ENCODE measurements at regions not wholly inside any gene's neighbourhood (a gene's known extent, or its start where the extent isn't known, plus 50 kb on each side); places are given as distances from the start of the nearest gene placed in this dataset.

- H3K27me3 ChIP-seq: peaks cover 12% of the 10 kb centered on the region
- ATAC-seq: no peak
- TF ChIP-seq EP300 (IDR thresholded peaks at IDR 0.05) (no peak), POLR2AphosphoS5 (IDR thresholded peaks at IDR 0.05) (no peak), POLR2A (IDR thresholded peaks at IDR 0.05) (no peak)
- TF ChIP-seq, protein P1, sequence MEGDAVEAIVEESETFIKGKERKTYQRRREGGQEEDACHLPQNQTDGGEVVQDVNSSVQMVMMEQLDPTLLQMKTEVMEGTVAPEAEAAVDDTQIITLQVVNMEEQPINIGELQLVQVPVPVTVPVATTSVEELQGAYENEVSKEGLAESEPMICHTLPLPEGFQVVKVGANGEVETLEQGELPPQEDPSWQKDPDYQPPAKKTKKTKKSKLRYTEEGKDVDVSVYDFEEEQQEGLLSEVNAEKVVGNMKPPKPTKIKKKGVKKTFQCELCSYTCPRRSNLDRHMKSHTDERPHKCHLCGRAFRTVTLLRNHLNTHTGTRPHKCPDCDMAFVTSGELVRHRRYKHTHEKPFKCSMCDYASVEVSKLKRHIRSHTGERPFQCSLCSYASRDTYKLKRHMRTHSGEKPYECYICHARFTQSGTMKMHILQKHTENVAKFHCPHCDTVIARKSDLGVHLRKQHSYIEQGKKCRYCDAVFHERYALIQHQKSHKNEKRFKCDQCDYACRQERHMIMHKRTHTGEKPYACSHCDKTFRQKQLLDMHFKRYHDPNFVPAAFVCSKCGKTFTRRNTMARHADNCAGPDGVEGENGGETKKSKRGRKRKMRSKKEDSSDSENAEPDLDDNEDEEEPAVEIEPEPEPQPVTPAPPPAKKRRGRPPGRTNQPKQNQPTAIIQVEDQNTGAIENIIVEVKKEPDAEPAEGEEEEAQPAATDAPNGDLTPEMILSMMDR (IDR thresholded peaks at IDR 0.05): no peak
- H3K36me3 ChIP-seq: no peaks in the 10 kb centered on the region
- peaks cover 0 to 14% (median 0%) of the 10 kb centered on the region in 3 donors for H3K9me3 ChIP-seq
- H3K27ac ChIP-seq: no peak overlapping the region
- 62 to 80% methylated on average over 5 to 6 of the region's 7 CpGs for WGBS, 2 donors (ENCODE audit: low coverage in 1 of 2)
- H3K4me3 ChIP-seq: no peak overlapping the region
- H3K4me1 ChIP-seq: no peaks in the 10 kb centered on the region
Observed at GRCh38 chr14:97723819-97724218, 926.6 kb downstream of the VRK1 start.

DNA sequence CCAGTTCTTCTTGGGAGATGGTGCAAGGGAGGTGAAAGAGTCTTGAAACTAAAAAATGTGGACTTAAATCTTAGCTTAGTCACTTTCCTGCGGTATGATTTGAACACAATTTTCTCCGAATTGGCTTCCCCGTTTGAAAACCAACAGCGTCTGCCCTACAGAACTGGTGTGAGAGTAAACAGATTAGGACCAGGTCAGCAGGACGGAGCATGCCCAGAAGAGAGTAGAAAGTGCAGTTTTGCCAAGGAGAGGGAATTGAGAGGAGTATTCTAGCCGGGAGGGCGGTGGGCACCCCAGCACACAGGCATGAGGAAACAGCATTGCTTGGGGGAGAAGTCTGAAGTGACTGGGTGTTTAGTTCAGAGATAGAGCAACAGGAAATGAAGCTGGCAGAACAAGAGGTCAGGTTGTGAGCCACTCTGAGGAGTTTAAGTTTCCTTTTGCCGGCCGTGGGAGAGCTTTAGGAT is 927.1 kb downstream of the VRK1 start:
- TF ChIP-seq, protein P1 (IDR thresholded peaks at IDR 0.05): no peak
- TF ChIP-seq POLR2AphosphoS5 (IDR thresholded peaks at IDR 0.05) (no peak), POLR2A (IDR thresholded peaks at IDR 0.05) (no peak), EP300 (IDR thresholded peaks at IDR 0.05) (no peak)
- no peak overlapping the region for H3K27ac ChIP-seq
- H3K4me1 ChIP-seq: no peaks in the 10 kb centered on the region
- H3K4me3 ChIP-seq: no peak overlapping the region
- no peak for ATAC-seq
- no peaks in the 10 kb centered on the region for H3K36me3 ChIP-seq
- H3K27me3 ChIP-seq: peaks cover 12% of the 10 kb centered on the region
- peaks cover 0 to 14% (median 0%) of the 10 kb centered on the region in 3 donors for H3K9me3 ChIP-seq
- WGBS, 2 donors (ENCODE audit: low coverage in 1 of 2): 26 to 45% methylated on average over 5 to 9 of the region's 9 CpGs

DNA sequence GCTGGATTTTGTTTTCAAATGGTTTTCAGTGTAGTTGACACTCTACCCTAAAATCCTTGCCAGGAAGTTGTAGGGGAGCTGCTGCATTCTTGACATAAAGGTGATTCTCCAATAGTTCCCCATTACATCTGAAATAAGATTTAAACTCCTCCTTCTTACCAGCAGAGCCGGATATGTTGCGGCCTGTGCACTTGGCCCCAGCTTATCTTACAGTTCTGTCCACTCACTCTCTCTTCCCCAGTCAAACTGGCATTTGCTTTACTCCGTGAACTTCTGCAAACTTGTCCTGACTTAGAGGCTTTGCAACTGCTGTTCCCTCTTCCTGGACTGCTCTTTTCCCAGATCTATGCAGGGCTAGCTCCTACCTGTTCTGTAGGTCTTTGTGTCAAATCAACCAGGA is 929.5 kb downstream of the VRK1 start:
- no peaks in the 10 kb centered on the region for H3K36me3 ChIP-seq
- H3K4me1 ChIP-seq: no peaks in the 10 kb centered on the region
- no peak overlapping the region for H3K4me3 ChIP-seq
- peaks cover 0 to 10% (median 0%) of the 10 kb centered on the region in 3 donors for H3K9me3 ChIP-seq
- H3K27me3 ChIP-seq: peaks cover 12% of the 10 kb centered on the region
- TF ChIP-seq, protein P1 (IDR thresholded peaks at IDR 0.05): no peak
- TF ChIP-seq POLR2A (IDR thresholded peaks at IDR 0.05) (no peak), POLR2AphosphoS5 (IDR thresholded peaks at IDR 0.05) (no peak), EP300 (IDR thresholded peaks at IDR 0.05) (no peak)
- no peak overlapping the region for H3K27ac ChIP-seq
- no peak for ATAC-seq
- WGBS, 2 donors (ENCODE audit: low coverage in 1 of 2): 69 to 94% methylated on average over 3 of the region's 3 CpGs

GRCh38 chr14:97730706-97731105 is 933.5 kb downstream of the VRK1 start:
- no peak for TF ChIP-seq EP300 (IDR thresholded peaks at IDR 0.05)
- TF ChIP-seq, protein P1 (IDR thresholded peaks at IDR 0.05): no peak
- no peak for TF ChIP-seq POLR2AphosphoS5 (IDR thresholded peaks at IDR 0.05)
- no peak for TF ChIP-seq POLR2A (IDR thresholded peaks at IDR 0.05)
- Histone ChIP-seq H3K4me1 (no peaks in the 10 kb centered on the region), H3K27ac (no peak overlapping the region), H3K9me3 (peaks cover 0 to 5% (median 0%) of the 10 kb centered on the region in 3 donors), H3K36me3 (no peaks in the 10 kb centered on the region), H3K27me3 (no peaks in the 10 kb centered on the region), H3K4me3 (no peak overlapping the region)
- no peak for ATAC-seq
- WGBS, 2 donors (ENCODE audit: low coverage in 1 of 2): 70 to 100% methylated on average over 1 to 2 of the region's 4 CpGs

GRCh38 chr14:97731800-97732199 is 934.6 kb downstream of the VRK1 start:
- no peaks in the 10 kb centered on the region for H3K36me3 ChIP-seq
- H3K4me3 ChIP-seq: no peak overlapping the region
- 88 to 92% methylated on average over 2 of the region's 2 CpGs for WGBS, 2 donors (ENCODE audit: low coverage in 1 of 2)
- ATAC-seq: no peak
- no peaks in the 10 kb centered on the region for H3K4me1 ChIP-seq
- TF ChIP-seq EP300 (IDR thresholded peaks at IDR 0.05) (no peak), POLR2AphosphoS5 (IDR thresholded peaks at IDR 0.05) (no peak), POLR2A (IDR thresholded peaks at IDR 0.05) (no peak)
- TF ChIP-seq, protein P1 (IDR thresholded peaks at IDR 0.05): no peak
- no peak overlapping the region for H3K27ac ChIP-seq
- H3K9me3 ChIP-seq: peaks cover 0 to 5% (median 0%) of the 10 kb centered on the region in 3 donors
- no peaks in the 10 kb centered on the region for H3K27me3 ChIP-seq
